ENCODE measurements at regions not wholly inside any gene's neighbourhood (a gene's known extent, or its start where the extent isn't known, plus 50 kb on each side); places are given as distances from the start of the nearest gene placed in this dataset.
A peak's percentile ranks its signal among the peaks of the same experiment; 100 is the strongest.

GRCh38 chr13:53473397-53473796 lies 444.8 kb downstream of the OLFM4 start:
- no peaks in the 10 kb centered on the region for H3K79me2 ChIP-seq (ENCODE audit: low read depth)
- H3K4me1 ChIP-seq: no peaks in the 10 kb centered on the region
- no peak overlapping the region for H3K27ac ChIP-seq
- no peak overlapping the region for H2AFZ ChIP-seq (replicated peaks)
- no peak overlapping the region for H3K9ac ChIP-seq
- H3K4me2 ChIP-seq: no peak overlapping the region
- H4K20me1 ChIP-seq (ENCODE audit: low read depth): no peaks in the 10 kb centered on the region
- Mint-ChIP-seq H3K36me3 (peaks cover 3% of the 10 kb centered on the region), H3K4me3 (no peak overlapping the region), H3K27me3 (ENCODE audit: insufficient read depth, low read depth) (peaks cover 7% of the 10 kb centered on the region), H3K4me1 (peaks cover 34% of the 10 kb centered on the region), H3K27ac (peak overlapping the region; percentile 86), H3K9me3 (no peaks in the 10 kb centered on the region)
- no peak for TF ChIP-seq EZH2phosphoT487 (IDR thresholded peaks at IDR 0.05)
- no peak for TF ChIP-seq CTCF (IDR thresholded peaks at IDR 0.05)
- no peak for TF ChIP-seq EZH2 (IDR thresholded peaks at IDR 0.05)
- peak; percentile 2 for DNase-seq (ENCODE audit: low spot score)
- H3K9me3 ChIP-seq (ENCODE audit: low read depth): no peaks in the 10 kb centered on the region
- no peak overlapping the region for H3K4me3 ChIP-seq
- no peaks in the 10 kb centered on the region for H3K27me3 ChIP-seq
- H3K36me3 ChIP-seq: no peaks in the 10 kb centered on the region
- H3F3A ChIP-seq (ENCODE audit: low read depth): peaks cover 3% of the 10 kb centered on the region

- H3K79me2 ChIP-seq (ENCODE audit: low read depth): no peaks in the 10 kb centered on the region
- no peak overlapping the region for H3K4me3 Mint-ChIP-seq
- H3K9ac ChIP-seq: no peak overlapping the region
- TF ChIP-seq CTCF (IDR thresholded peaks at IDR 0.05) (no peak), EZH2phosphoT487 (IDR thresholded peaks at IDR 0.05) (no peak), EZH2 (IDR thresholded peaks at IDR 0.05) (no peak)
- H3F3A ChIP-seq (ENCODE audit: low read depth): peaks cover 3% of the 10 kb centered on the region
- peaks cover 3% of the 10 kb centered on the region for H3K36me3 Mint-ChIP-seq
- no peak overlapping the region for H3K4me3 ChIP-seq
- H2AFZ ChIP-seq (replicated peaks): no peak overlapping the region
- no peaks in the 10 kb centered on the region for H3K27me3 ChIP-seq
- DNase-seq (ENCODE audit: low spot score): no peak
- H3K4me2 ChIP-seq: no peak overlapping the region
- no peaks in the 10 kb centered on the region for H3K9me3 ChIP-seq (ENCODE audit: low read depth)
- peaks cover 7% of the 10 kb centered on the region for H3K27me3 Mint-ChIP-seq (ENCODE audit: insufficient read depth, low read depth)
- H3K36me3 ChIP-seq: no peaks in the 10 kb centered on the region
- no peaks in the 10 kb centered on the region for H3K4me1 ChIP-seq
- H3K27ac ChIP-seq: no peak overlapping the region
- peaks cover 34% of the 10 kb centered on the region for H3K4me1 Mint-ChIP-seq
- peak overlapping the region; percentile 86 for H3K27ac Mint-ChIP-seq
- H3K9me3 Mint-ChIP-seq: peaks cover 4% of the 10 kb centered on the region
- no peaks in the 10 kb centered on the region for H4K20me1 ChIP-seq (ENCODE audit: low read depth)
Measured at GRCh38 chr13:53474878-53475277, 446.3 kb downstream of the OLFM4 start.

- Histone ChIP-seq H3K4me1 (peaks cover 8% of the 10 kb centered on the region), H3K4me2 (no peak overlapping the region), H3K36me3 (no peaks in the 10 kb centered on the region), H3K27me3 (no peaks in the 10 kb centered on the region), H3K9ac (no peak overlapping the region), H3F3A (ENCODE audit: low read depth) (no peaks in the 10 kb centered on the region), H3K79me2 (ENCODE audit: low read depth) (no peaks in the 10 kb centered on the region), H4K20me1 (ENCODE audit: low read depth) (no peaks in the 10 kb centered on the region), H2AFZ (replicated peaks) (peak overlapping the region; percentile 38), H3K4me3 (no peak overlapping the region), H3K9me3 (ENCODE audit: low read depth) (no peaks in the 10 kb centered on the region), H3K27ac (no peak overlapping the region)
- TF ChIP-seq EZH2phosphoT487 (IDR thresholded peaks at IDR 0.05) (no peak), EZH2 (IDR thresholded peaks at IDR 0.05) (no peak), CTCF (IDR thresholded peaks at IDR 0.05) (no peak)
- Mint-ChIP-seq H3K36me3 (no peaks in the 10 kb centered on the region), H3K9me3 (peaks cover 4% of the 10 kb centered on the region), H3K27me3 (ENCODE audit: insufficient read depth, low read depth) (peaks cover 2% of the 10 kb centered on the region), H3K27ac (peak overlapping the region; percentile 83), H3K4me3 (peak overlapping the region; percentile 37), H3K4me1 (peaks cover 32% of the 10 kb centered on the region)
- no peak for DNase-seq (ENCODE audit: low spot score)
Measured at GRCh38 chr13:53490752-53491151, 462.1 kb downstream of the OLFM4 start.
